ENCODE measurements at regions not wholly inside any gene's neighbourhood (a gene's known extent, or its start where the extent isn't known, plus 50 kb on each side); places are given as distances from the start of the nearest gene placed in this dataset.

GRCh38 chr3:13179181-13179580 is 106.0 kb upstream of the IQSEC1 start:
- Mint-ChIP-seq H3K27ac (no peak overlapping the region), H3K4me1 (ENCODE audit: low read depth) (no peaks in the 10 kb centered on the region), H3K9me3 (ENCODE audit: low read depth) (peaks cover 20% of the 10 kb centered on the region), H3K36me3 (ENCODE audit: insufficient read depth) (peaks cover 5% of the 10 kb centered on the region), H3K4me3 (ENCODE audit: low read depth) (no peak overlapping the region), H3K27me3 (no peaks in the 10 kb centered on the region)
- DNase-seq (ENCODE audit: low spot score, unreplicated experiment): no peak
- TF ChIP-seq CTCF (IDR thresholded peaks at IDR 0.05; ENCODE audit: unreplicated experiment): no peak

GRCh38 chr3:13178107-13178506 is 104.9 kb upstream of the IQSEC1 start:
- Mint-ChIP-seq H3K27me3 (no peaks in the 10 kb centered on the region), H3K9me3 (ENCODE audit: low read depth) (peaks cover 20% of the 10 kb centered on the region), H3K4me3 (ENCODE audit: low read depth) (no peak overlapping the region), H3K4me1 (ENCODE audit: low read depth) (no peaks in the 10 kb centered on the region), H3K36me3 (ENCODE audit: insufficient read depth) (peaks cover 5% of the 10 kb centered on the region), H3K27ac (no peak overlapping the region)
- no peak for DNase-seq (ENCODE audit: low spot score, unreplicated experiment)
- TF ChIP-seq CTCF (IDR thresholded peaks at IDR 0.05; ENCODE audit: unreplicated experiment): no peak

GRCh38 chr3:13177641-13178040 is 104.4 kb upstream of the IQSEC1 start:
- Mint-ChIP-seq H3K36me3 (ENCODE audit: insufficient read depth) (peaks cover 5% of the 10 kb centered on the region), H3K27ac (no peak overlapping the region), H3K4me3 (ENCODE audit: low read depth) (no peak overlapping the region), H3K4me1 (ENCODE audit: low read depth) (no peaks in the 10 kb centered on the region), H3K27me3 (no peaks in the 10 kb centered on the region), H3K9me3 (ENCODE audit: low read depth) (peaks cover 20% of the 10 kb centered on the region)
- TF ChIP-seq CTCF (IDR thresholded peaks at IDR 0.05; ENCODE audit: unreplicated experiment): no peak
- no peak for DNase-seq (ENCODE audit: low spot score, unreplicated experiment)

GRCh38 chr3:13177236-13177635 is 104.0 kb upstream of the IQSEC1 start:
- H3K9me3 Mint-ChIP-seq (ENCODE audit: low read depth): peaks cover 20% of the 10 kb centered on the region
- H3K4me1 Mint-ChIP-seq (ENCODE audit: low read depth): no peaks in the 10 kb centered on the region
- H3K4me3 Mint-ChIP-seq (ENCODE audit: low read depth): no peak overlapping the region
- H3K27ac Mint-ChIP-seq: no peak overlapping the region
- TF ChIP-seq CTCF (IDR thresholded peaks at IDR 0.05; ENCODE audit: unreplicated experiment): no peak
- no peak for DNase-seq (ENCODE audit: low spot score, unreplicated experiment)
- H3K27me3 Mint-ChIP-seq: no peaks in the 10 kb centered on the region
- peaks cover 5% of the 10 kb centered on the region for H3K36me3 Mint-ChIP-seq (ENCODE audit: insufficient read depth)

GRCh38 chr3:13176445-13176844 is 103.2 kb upstream of the IQSEC1 start:
- H3K9me3 Mint-ChIP-seq (ENCODE audit: low read depth): peaks cover 20% of the 10 kb centered on the region
- no peaks in the 10 kb centered on the region for H3K27me3 Mint-ChIP-seq
- TF ChIP-seq CTCF (IDR thresholded peaks at IDR 0.05; ENCODE audit: unreplicated experiment): no peak
- H3K4me1 Mint-ChIP-seq (ENCODE audit: low read depth): no peaks in the 10 kb centered on the region
- H3K36me3 Mint-ChIP-seq (ENCODE audit: insufficient read depth): peaks cover 5% of the 10 kb centered on the region
- no peak for DNase-seq (ENCODE audit: low spot score, unreplicated experiment)
- H3K27ac Mint-ChIP-seq: no peak overlapping the region
- H3K4me3 Mint-ChIP-seq (ENCODE audit: low read depth): no peak overlapping the region
